Activated CD4-positive, alpha-beta T cell treated with anti-CD3 and anti-CD28 coated beads for 36 hours (primary cell): ENCODE measurements at regions not wholly inside any gene's neighbourhood (a gene's known extent, or its start where the extent isn't known, plus 50 kb on each side); places are given as distances from the start of the nearest gene placed in this dataset.

Experiments used
- ATAC-seq: fragments of 200-7000 bp; cut with Tn5 transposase; one replicate; pipeline ENCODE4 v1.10.0; 2021; ENCODE audit warnings: mild to moderate bottlenecking, moderate library complexity
- CTCF ChIA-PET: fragments of 350-600 bp; sonication (Branson Sonifier 250); formaldehyde crosslinking; loops from one replicate; lab custom pipeline; 2021; ENCODE audit warnings: antibody characterized with exemption; lab: Charles Lee
- POLR2A ChIA-PET: fragments of 350-600 bp; sonication (Branson Sonifier 250); formaldehyde crosslinking; loops from one replicate; lab custom pipeline; 2021; ENCODE audit warnings: antibody characterized with exemption, inconsistent platforms; lab: Charles Lee
- DNase-seq: peaks from one replicate; pipeline ENCODE4 v3.0.0-alpha.2; 2020
- H3K27ac Mint-ChIP-seq: one replicate; pipeline ENCODE4 v1.8.0; 2021; ENCODE audit warnings: mixed read lengths
- H3K27me3 Mint-ChIP-seq: one replicate; pipeline ENCODE4 v1.8.0; 2021; ENCODE audit warnings: mixed read lengths
- H3K36me3 Mint-ChIP-seq: one replicate; pipeline ENCODE4 v1.8.0; 2021; ENCODE audit warnings: low read depth, mixed read lengths
- H3K4me1 Mint-ChIP-seq: one replicate; pipeline ENCODE4 v1.8.0; 2021; ENCODE audit warnings: mixed read lengths
- H3K4me3 Mint-ChIP-seq: one replicate; pipeline ENCODE4 v1.8.0; 2021; ENCODE audit warnings: mild to moderate bottlenecking, moderate library complexity, mixed read lengths
- H3K9me3 Mint-ChIP-seq: one replicate; pipeline ENCODE4 v1.8.0; 2021; ENCODE audit warnings: low read depth, mixed read lengths
- intact Hi-C, 2 experiments: fragments of 100-400 bp; cut with DNase I in 1 of 2; cut with micrococcal nuclease in 1 of 2; formaldehyde crosslinking; loops; one replicate each; pipeline versions ENCODE4 v1.14.2 to v1.15.1; 2022 to 2024; cut with DNase I, micrococcal nuclease

DNA sequence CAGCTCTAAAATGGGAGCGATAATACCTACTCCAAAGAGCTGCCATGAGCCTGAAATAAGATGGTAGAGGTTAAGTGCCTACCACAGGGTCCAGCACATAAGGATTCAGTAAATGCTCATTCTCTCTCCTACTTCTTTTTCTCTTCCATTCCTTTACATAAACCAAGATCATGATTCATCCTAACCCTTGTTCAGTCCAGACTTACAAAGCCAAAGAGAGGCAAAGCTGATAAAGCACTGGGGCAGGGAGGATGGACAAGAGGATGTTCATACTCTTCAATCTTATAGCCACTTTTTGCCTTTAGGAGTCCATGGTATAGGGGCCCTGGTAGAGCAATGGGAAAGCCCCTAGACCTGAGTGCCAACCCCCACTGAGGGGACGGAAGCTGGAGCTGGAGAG lies 75.6 kb upstream of the PKDCC start:
- H3K27ac Mint-ChIP-seq: no peak overlapping the region
- H3K9me3 Mint-ChIP-seq: no peaks in the 10 kb centered on the region
- no peaks in the 10 kb centered on the region for H3K36me3 Mint-ChIP-seq
- ChIA-PET CTCF (interaction anchor here (0.6 kb wide), 1 partner anchor 104 kb away, joined by 3 read pairs; no protein-coding TSS in a partner anchor), POLR2A (no interaction called here)
- H3K27me3 Mint-ChIP-seq: peaks cover 2% of the 10 kb centered on the region
- H3K4me3 Mint-ChIP-seq: no peak overlapping the region
- no peaks in the 10 kb centered on the region for H3K4me1 Mint-ChIP-seq
- intact Hi-C loops: no loop called here
- no peak for DNase-seq
- ATAC-seq: no peak

DNA sequence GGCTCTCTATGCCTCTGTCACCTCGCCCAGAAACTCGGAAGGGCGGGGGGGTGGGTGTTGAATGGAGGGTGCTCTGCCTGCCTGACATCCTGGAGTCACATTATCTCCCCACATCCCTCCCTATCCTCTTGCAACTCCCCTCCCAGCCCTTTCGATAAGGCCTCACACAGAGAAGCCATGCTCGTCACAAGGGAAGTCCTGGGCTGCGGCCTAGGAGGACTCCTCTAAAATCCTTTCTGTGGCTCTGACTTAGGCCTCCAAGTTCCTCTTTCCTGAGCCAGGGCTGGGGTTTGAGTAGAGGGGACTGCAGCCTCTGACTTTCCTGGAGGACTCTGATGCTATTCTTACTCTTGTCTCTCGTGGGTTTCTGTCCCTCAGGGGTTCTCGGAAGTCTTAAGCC lies 75.0 kb upstream of the PKDCC start:
- Mint-ChIP-seq H3K4me3 (no peak overlapping the region), H3K27ac (no peak overlapping the region), H3K27me3 (peaks cover 2% of the 10 kb centered on the region), H3K4me1 (no peaks in the 10 kb centered on the region), H3K36me3 (no peaks in the 10 kb centered on the region), H3K9me3 (no peaks in the 10 kb centered on the region)
- CTCF ChIA-PET: no interaction called here
- POLR2A ChIA-PET: no interaction called here
- intact Hi-C loops: no loop called here
- ATAC-seq (no peak), DNase-seq (no peak)

DNA sequence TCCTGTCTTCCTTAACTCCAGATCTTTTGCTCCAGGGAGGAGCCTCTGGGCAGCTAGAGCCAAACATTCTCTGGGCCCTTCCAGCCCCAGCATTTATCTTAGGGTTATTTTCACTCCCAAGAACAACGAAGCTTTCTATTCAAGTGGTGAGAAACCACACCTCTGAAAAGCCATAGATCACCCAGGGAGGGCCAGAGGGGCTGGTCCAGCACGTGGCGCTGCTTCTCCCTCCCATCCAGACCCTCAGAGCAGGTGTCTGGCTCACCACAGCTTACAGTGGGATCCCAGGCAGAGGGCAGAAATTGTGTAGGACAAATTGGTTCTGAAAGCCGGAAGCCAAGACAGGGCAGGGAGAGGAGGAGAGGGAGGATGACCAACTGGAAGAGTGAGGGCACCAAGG lies 74.0 kb upstream of the PKDCC start:
- Mint-ChIP-seq H3K9me3 (no peaks in the 10 kb centered on the region), H3K4me1 (no peaks in the 10 kb centered on the region), H3K36me3 (no peaks in the 10 kb centered on the region), H3K27ac (no peak overlapping the region), H3K4me3 (no peak overlapping the region), H3K27me3 (peaks cover 2% of the 10 kb centered on the region)
- DNase-seq (no peak), ATAC-seq (no peak)
- ChIA-PET POLR2A (no interaction called here), CTCF (interaction anchor here (0.6 kb wide), 1 partner anchor 8 kb away, joined by 4 read pairs; no protein-coding TSS in a partner anchor)
- intact Hi-C loops: no loop called here

DNA sequence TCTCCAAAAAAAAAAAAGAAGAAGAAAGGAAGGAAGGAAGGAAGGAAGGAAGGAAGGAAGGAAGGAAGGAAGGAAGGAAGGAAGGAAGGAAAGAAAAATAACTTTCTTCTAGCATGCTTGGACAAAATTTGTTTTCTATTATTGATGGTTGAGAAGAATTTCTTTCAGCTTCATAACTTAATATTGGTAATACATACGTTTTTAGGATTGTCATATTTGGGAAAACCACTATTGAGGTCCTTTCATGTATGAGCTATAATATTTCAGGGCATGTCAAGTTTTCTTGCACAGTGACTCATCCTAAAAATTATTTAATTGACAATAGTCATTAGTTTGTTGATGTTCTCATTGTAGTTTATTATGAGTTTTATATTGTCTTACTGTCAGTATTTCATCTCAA lies 66.4 kb upstream of the PKDCC start:
- H3K27me3 Mint-ChIP-seq: peaks cover 2% of the 10 kb centered on the region
- DNase-seq (no peak), ATAC-seq (no peak)
- intact Hi-C loops: no loop called here
- H3K4me3 Mint-ChIP-seq: no peak overlapping the region
- POLR2A ChIA-PET: no interaction called here
- no peaks in the 10 kb centered on the region for H3K36me3 Mint-ChIP-seq
- no peaks in the 10 kb centered on the region for H3K4me1 Mint-ChIP-seq
- CTCF ChIA-PET: no interaction called here
- H3K27ac Mint-ChIP-seq: no peak overlapping the region
- no peaks in the 10 kb centered on the region for H3K9me3 Mint-ChIP-seq

DNA sequence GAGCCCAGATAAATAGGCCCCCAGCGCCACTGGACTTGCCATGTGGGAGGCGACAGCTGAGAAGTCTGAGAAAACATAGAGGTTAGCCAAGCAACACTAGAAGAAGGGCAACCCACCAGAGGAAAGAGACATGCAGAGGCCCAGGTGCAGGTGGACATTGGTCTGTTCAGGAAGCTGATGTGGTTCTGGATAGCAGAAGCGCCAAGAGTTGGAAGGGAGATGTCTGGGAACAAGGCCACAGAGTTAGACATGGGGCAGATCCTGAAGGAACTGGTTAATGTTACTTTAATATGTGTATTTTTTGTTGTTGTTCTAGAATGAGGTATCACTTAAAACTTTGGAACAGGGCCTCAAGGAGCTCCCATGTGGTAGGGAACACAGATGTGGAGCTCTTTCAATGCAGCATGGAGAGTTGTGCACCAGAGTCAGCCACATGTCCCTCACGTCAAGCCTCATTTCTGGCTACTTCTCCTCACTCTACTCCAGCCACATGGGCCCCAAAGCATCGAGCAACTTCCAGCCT lies 62.2 kb upstream of the PKDCC start:
- Mint-ChIP-seq H3K36me3 (no peaks in the 10 kb centered on the region), H3K9me3 (no peaks in the 10 kb centered on the region), H3K4me1 (no peaks in the 10 kb centered on the region), H3K27ac (no peak overlapping the region), H3K4me3 (no peak overlapping the region), H3K27me3 (peaks cover 9% of the 10 kb centered on the region)
- intact Hi-C loops: no loop called here
- ChIA-PET CTCF (interaction anchor here (0.5 kb wide), 1 partner anchor 1972 kb away, joined by 3 read pairs; no protein-coding TSS in a partner anchor), POLR2A (no interaction called here)
- DNase-seq (no peak), ATAC-seq (no peak)

DNA sequence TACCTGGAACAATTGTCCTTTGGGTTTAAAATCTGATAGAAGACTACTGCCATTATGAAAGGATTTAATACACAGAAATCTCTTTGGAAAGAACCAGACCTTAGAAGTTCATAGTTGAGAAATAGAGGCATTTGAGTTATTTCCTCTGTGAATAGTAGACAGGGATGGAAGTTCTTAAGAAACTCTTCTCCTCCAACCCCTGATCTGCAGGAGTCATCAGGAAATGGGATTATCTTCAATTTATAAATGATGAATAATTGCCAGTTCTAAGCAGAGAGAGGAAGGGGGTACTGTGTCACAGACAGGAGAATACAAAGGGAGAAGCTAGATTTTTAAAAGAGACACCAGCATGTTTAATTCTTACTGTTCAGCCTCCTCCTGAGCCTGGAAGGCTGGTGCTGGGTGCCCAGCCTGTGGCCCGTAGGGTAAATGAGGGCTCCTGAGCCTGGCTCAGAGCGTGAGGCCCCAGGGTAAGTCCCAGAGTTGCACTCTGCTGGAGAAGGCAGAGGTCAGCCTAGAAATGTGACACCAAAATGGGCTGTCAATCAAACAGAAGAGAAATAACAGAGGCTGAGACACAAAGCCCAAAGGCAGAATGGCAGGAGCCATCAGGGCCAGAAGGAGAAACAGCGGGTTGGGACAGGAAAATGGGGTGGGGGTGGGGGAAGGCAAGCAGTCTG lies 58.2 kb upstream of the PKDCC start:
- H3K27me3 Mint-ChIP-seq: peaks cover 15% of the 10 kb centered on the region
- POLR2A ChIA-PET: no interaction called here
- H3K9me3 Mint-ChIP-seq: peaks cover 2% of the 10 kb centered on the region
- no peak overlapping the region for H3K27ac Mint-ChIP-seq
- CTCF ChIA-PET: interaction anchor here (0.5 kb wide), 1 partner anchor 49 kb away, joined by 3 read pairs; no protein-coding TSS in a partner anchor
- ATAC-seq (no peak), DNase-seq (no peak)
- peaks cover 2% of the 10 kb centered on the region for H3K36me3 Mint-ChIP-seq
- no peak overlapping the region for H3K4me3 Mint-ChIP-seq
- intact Hi-C loops: no loop called here
- no peaks in the 10 kb centered on the region for H3K4me1 Mint-ChIP-seq

DNA sequence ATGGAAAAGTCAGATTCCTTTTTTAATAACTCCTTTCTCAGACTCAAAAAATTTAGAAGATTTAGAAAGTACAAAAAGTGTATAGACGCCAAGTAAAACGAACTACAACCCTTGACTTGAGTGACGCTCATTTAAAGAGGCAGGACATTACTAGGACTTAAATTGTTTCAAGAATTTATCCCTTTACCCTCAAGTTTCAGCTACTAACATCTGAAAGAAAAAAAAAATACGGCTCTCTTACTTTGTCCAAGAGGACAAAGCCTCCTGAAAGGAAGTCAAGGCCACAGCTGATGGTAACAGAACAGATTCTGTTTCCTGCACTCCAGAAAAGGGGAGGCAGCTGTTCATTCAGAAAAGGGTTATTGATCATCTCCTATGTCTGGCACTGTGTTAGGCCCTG lies 57.6 kb upstream of the PKDCC start:
- ChIA-PET POLR2A (no interaction called here), CTCF (interaction anchor here (0.5 kb wide), 1 partner anchor 50 kb away, joined by 3 read pairs; no protein-coding TSS in a partner anchor)
- peaks cover 3% of the 10 kb centered on the region for H3K36me3 Mint-ChIP-seq
- no peak overlapping the region for H3K27ac Mint-ChIP-seq
- H3K4me3 Mint-ChIP-seq: no peak overlapping the region
- ATAC-seq: no peak
- intact Hi-C loops: no loop called here
- H3K4me1 Mint-ChIP-seq: no peaks in the 10 kb centered on the region
- peaks cover 15% of the 10 kb centered on the region for H3K27me3 Mint-ChIP-seq
- DNase-seq: no peak
- peaks cover 4% of the 10 kb centered on the region for H3K9me3 Mint-ChIP-seq

DNA sequence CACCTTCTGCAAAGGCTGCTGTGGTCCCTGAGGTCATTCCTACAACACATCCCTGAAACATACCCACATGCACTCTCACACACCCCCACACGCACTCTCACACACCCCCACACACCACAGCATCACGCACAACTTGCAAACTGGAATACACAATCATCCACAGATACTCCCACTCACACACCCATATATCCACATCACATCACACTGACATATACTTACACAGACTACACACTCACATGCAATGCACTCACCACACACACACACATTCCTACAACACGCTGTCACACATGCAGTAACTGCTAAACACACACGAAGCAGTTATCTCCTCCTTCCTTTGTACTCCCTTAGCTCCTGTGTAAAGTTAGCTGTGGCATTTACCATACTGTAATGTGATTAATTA lies 57.1 kb upstream of the PKDCC start:
- ATAC-seq: no peak
- H3K36me3 Mint-ChIP-seq: peaks cover 3% of the 10 kb centered on the region
- POLR2A ChIA-PET: no interaction called here
- CTCF ChIA-PET: no interaction called here
- peaks cover 15% of the 10 kb centered on the region for H3K27me3 Mint-ChIP-seq
- intact Hi-C loops: no loop called here
- no peak overlapping the region for H3K27ac Mint-ChIP-seq
- DNase-seq: no peak
- no peak overlapping the region for H3K4me3 Mint-ChIP-seq
- H3K4me1 Mint-ChIP-seq: no peaks in the 10 kb centered on the region
- peaks cover 4% of the 10 kb centered on the region for H3K9me3 Mint-ChIP-seq

DNA sequence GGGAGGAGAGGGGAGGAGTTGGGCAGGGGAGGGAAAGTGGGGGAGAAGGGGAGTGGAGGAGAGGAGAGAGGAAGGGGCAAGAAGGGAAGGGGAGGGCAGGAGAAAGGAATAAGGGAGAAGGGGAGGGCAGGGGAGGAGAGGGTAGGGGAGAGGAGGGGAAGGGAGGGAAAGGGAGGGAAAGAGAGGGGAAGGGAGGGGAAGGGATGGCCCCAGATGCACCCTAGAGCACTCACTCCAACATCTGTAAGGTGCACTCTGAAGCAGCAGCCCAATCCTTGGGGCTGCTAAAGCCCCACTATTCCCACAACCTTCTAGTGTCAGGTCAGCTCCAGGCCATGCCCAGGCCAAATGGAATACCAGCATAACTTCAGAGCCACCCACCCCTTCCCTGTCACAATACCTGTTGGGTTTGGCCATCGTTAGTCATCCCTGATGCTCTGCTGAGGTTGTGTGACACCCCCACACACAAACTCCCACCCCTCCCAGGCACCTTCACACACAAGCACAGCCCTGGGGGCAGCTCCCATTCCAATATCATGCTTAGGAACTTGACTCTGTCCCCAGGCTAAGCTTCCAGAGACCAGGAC lies 55.7 kb upstream of the PKDCC start:
- H3K4me3 Mint-ChIP-seq: no peak overlapping the region
- peaks cover 16% of the 10 kb centered on the region for H3K27me3 Mint-ChIP-seq
- H3K4me1 Mint-ChIP-seq: no peaks in the 10 kb centered on the region
- ChIA-PET CTCF (no interaction called here), POLR2A (no interaction called here)
- intact Hi-C loops: no loop called here
- DNase-seq: no peak
- H3K27ac Mint-ChIP-seq: no peak overlapping the region
- ATAC-seq: no peak
- peaks cover 4% of the 10 kb centered on the region for H3K9me3 Mint-ChIP-seq
- peaks cover 3% of the 10 kb centered on the region for H3K36me3 Mint-ChIP-seq

DNA sequence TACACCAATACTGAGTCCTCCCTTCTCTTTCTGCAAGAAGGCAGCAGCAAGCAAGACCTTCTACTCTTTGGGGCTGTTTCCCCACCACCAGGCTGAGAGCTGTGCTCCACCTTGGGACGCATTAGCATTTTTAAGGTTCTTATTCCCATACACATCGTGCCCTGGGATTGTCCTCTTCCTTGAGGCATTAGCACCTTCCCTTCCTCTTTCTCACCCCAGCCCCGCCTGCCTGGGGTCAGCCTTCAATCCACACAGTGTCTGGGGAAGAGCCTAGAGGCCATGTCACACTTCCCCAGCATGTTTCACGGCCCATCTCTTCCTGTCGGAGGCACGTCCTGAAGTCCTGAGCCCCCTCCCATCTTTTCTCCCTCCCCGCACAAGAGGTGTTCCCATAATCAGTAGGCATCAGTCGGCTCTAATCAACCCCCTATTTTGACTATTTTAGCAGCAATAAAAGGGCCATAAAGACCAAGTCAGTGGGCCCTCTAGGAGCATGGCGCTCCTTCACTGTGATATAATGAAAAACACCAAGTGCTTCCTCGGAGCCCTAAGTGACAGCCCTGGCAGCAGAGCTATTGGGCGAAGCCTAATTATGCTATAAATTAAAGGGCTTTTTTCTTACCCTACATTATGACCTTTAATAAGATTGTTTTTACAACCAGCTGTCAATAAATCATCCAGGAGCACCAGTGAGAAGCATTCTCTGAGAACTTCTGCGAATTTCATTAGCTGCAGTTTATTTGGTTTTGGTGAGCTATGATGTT lies 55.0 kb upstream of the PKDCC start:
- CTCF ChIA-PET: no interaction called here
- Mint-ChIP-seq H3K9me3 (peaks cover 4% of the 10 kb centered on the region), H3K27ac (no peak overlapping the region), H3K36me3 (peaks cover 3% of the 10 kb centered on the region), H3K27me3 (peaks cover 21% of the 10 kb centered on the region), H3K4me1 (no peaks in the 10 kb centered on the region), H3K4me3 (no peak overlapping the region)
- POLR2A ChIA-PET: no interaction called here
- DNase-seq (no peak), ATAC-seq (no peak)
- intact Hi-C loops: no loop called here

DNA sequence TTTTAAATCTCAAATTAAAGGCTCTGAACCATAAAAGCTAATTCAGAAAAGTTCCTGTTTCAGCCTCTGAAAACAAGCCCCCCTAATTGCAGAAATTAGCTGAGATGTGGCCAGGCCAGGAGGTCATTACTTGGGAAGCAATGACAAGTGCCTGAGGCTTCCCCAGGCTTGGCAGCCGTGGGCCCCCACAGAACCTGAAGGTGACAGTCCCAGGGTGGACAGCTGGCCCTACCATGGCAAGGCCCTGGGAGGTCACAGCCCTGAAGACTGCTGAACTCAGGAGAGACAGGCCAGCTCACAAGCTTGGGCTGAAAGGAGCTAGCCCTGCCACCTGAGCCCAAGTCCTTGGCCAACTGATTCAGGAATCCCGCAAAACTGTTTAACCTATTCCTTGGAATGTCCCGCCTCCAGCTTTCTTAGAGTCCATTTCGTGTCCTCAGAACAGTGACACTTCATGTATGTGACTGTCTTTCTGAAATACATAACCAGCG lies 54.3 kb upstream of the PKDCC start:
- ATAC-seq (no peak), DNase-seq (no peak)
- Mint-ChIP-seq H3K4me1 (no peaks in the 10 kb centered on the region), H3K36me3 (peaks cover 3% of the 10 kb centered on the region), H3K9me3 (peaks cover 4% of the 10 kb centered on the region), H3K27me3 (peaks cover 22% of the 10 kb centered on the region), H3K4me3 (no peak overlapping the region), H3K27ac (no peak overlapping the region)
- CTCF ChIA-PET: no interaction called here
- POLR2A ChIA-PET: no interaction called here
- intact Hi-C loops: no loop called here
